HG03139 (cell line): ENCODE measurements at regions not wholly inside any gene's neighbourhood (a gene's known extent, or its start where the extent isn't known, plus 50 kb on each side); places are given as distances from the start of the nearest gene placed in this dataset.
"Not testable (repeated sequence)": the region's sequence is repeated elsewhere in the genome, so short reads cannot be mapped to it uniquely, and the experiment has no call there.

Experiments used
- ATAC-seq: cut with Tn5 transposase; IDR thresholded peaks from one replicate; pipeline ENCODE4 v1.9.1; 2021; ENCODE audit not compliant: unreplicated experiment

DNA sequence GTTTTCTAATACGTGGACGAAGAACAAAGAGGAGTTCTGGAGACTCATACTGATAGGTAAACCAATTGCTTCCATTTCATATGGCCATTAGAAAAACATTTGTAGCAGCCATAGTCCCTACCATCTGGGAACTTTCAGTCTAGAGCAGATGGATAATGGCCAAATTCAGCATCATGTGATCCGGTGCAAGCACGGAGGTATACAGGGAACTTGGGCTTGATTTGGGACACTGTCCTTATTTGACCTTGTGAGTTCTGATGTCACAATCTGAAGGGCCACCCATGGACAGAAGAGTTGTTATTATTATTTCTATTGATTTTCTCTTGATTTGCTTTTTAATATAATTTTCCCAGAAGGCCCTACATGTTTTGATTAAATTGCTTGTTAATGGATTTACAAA lies 154.6 kb upstream of the ZNF267 start:
- no peak for ATAC-seq

- no peak for ATAC-seq
These were observed 146.1 kb upstream of the ZNF267 start for GRCh38 chr16:31727553-31727952.

DNA sequence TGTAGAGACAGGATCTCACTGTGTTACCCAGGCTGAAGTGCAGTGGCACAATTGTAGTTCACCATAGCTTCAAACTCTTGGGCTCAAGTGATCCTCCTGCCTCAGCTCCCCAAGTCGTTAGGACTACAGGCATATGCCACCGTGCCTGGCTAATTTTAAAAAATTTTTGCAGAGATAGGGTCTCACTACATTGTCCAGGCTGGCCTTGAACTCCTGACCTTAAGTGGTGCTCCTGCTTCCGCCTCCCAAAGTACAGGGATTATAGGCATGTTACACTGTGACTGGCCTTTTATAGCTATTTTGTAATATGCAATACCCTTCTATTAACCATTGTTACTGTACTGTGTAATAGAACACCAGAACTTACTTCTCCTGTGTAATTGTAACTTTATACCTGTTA lies 139.3 kb upstream of the ZNF267 start:
- ATAC-seq, result no peak

DNA sequence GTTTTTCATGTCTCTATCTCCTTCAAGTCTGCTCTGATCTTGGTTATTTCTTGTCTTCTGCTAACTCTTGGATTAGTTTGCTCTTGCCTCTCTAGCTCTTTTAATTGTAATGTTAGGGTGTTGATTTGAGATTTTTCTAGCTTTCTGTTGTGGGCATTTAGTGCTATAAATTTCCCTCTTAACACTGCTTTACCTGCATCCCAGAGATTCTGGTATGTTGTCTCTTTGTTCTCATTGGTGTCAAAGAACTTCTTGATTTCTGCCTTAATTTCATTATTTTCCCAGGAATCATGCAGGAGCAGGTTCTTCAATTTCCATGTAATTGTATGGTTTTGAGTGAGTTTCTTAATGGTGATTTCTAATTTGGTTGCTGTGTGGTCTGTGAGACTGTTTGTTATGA lies 128.5 kb upstream of the ZNF267 start:
- ATAC-seq, result not testable (repeated sequence)

DNA sequence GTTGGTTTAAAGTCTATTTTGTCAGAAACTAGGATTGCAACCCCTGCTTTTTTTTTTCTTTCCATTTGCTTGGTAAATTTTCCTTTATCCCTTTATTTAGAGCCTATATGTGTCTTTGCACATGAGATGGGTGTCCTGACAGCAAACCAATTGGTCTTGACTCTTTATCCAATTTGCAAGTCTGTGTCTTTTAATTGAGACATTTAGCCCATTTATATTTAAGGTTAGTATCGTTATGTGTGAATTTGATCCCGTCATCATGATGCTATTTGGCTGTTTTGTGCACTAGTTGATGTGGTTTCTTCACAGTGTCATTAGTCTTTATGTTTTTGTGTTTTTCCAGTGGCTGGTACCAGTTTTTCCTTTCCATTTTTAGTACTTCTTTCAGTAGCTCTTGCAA lies 127.7 kb upstream of the ZNF267 start:
- ATAC-seq, result no peak

DNA sequence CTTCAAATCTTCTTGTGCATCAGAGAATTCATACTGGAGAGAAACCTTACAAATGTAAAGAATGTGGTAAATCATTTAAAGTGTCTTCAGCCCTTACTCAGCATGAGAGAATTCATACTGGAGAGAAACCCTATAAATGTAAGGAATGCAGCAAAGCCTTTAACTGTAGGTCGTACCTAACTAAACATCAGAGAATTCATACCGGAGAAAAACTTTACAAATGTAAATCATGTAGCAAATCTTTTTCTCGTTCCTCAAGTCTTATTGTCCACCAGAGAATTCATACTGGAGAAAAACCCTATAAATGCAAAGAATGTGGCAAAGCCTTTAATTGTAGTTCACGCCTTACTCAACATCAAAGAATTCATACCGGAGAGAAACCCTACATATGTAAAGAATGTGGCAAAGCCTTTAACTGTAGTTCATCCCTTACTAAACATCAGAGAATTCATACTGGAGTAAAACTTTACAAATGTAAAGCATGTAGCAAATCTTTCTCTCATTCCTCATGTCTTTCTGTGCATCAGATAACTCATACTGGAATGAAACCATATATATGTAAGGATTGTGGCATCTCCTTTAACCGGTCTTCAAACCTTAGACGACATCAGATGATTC lies 118.5 kb upstream of the ZNF267 start:
- ATAC-seq, result no peak

DNA sequence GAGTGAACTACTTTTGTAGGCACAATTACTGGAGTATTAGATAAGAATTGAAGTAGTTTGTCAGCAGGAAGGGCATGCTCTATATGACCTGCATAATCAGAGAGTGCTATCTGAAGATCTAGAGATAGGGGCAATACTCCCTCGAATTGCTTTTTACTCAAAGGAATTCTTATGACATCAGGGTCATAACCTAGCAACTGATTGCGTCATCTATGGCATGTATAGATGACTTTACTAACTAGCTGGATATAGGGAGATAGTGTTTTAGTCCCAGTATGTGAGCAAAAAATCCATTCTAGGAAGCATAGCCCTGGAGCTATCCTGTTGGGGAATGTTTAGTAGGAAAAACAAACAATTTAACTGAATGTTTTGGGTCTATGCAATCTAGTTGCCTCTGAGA lies 109.5 kb upstream of the ZNF267 start:
- no peak for ATAC-seq

- ATAC-seq, result no peak
These were observed 106.3 kb upstream of the ZNF267 start for GRCh38 chr16:31767267-31767666.

DNA sequence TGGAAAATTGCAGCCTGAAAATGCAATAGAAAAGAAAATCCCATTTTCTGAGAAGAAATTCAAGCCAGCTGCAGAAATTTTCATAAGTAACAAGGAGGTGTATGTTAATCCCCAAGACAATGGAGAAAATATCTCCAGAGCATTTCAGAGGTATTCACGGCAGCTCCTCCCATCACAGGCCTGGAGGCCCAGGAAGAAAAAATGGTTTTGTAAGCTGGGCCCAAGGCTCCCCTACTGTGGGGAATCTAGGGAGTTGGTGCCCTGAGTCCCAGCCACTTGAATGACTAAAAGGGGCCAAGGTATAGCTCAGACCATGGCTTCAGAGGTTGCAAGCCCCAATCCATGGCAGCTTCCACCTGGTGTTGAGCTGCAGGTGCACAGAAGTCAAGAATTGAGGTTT lies 93.3 kb upstream of the ZNF267 start:
- no peak for ATAC-seq

DNA sequence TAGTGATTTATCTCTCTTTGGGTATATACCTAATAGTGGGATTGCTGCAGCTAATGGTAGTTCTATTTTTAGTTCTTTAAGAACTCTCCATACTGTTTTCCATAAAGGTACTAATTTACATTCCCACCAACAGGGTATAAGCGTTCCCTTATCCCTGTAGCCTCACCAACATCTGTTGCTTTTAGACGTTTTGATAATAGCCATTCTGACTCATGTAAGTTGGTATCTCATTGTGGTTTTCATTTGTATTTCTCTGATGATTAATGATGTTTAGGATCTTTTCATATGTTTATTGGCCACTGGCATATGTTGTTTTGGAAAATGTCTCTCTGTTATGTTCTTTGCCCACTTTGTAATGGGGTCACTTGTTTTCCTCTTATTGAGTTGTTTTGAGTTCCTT lies 88.5 kb upstream of the ZNF267 start:
- no peak for ATAC-seq

DNA sequence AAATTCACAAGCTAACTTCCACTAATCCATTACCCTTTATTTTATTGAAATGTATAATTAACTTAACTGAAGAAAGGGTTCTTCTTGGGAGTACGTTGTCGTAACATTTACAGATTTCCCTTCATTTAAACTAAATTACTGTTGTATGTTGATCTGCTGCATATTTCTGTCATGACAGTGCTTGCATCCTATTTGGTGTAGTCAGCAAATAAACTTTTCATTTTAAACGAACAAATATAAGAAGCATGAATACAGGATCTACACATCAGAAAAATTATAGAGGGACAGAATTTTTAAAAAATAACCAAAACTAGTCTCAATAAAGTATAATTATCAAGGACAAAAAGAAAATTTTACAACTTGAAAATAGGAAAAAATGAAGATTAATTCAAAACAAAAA lies 66.5 kb upstream of the ZNF267 start:
- no peak for ATAC-seq

DNA sequence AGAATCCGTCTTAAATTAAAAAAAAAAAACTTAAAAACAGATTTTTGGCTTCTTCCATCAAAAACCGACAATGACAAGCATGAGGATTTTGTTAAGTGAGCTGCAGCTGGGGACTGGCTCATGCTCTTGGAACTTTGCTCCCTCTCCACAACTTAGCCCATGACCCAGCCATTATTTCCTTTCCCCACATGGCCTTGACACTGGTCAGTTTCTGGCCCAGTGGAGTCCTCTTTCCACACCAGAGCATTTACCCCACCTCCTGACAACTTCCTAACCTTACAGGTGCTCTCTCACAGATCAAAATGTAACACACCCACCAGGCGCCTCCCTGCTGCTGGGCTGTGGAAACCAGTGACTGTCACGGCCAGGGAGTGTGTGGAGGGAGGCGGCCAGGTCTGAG lies 62.7 kb upstream of the ZNF267 start:
- ATAC-seq, result no peak

DNA sequence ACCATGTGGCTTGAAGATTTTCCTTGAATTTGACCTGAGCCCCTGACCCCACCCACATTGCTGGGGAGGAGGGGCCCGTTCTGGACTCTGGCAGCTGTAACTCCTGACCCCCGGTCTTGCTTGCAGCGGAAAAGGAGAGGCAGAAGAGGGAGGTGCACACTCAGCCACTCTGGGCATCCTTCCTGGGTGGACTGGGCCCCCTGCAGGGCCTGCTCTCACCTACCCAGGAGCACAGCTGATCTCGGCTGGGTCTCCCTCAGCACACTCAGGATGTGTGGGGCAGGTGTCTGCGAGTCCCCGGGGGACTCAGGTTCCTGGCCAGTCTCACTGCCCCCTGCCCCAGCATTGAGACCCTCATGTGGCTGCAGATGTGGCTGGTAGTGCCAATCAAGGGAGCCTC lies 57.5 kb upstream of the ZNF267 start:
- not testable (repeated sequence) for ATAC-seq

- no peak for ATAC-seq
These were observed 54.2 kb upstream of the ZNF267 start for GRCh38 chr16:31819386-31819785.

DNA sequence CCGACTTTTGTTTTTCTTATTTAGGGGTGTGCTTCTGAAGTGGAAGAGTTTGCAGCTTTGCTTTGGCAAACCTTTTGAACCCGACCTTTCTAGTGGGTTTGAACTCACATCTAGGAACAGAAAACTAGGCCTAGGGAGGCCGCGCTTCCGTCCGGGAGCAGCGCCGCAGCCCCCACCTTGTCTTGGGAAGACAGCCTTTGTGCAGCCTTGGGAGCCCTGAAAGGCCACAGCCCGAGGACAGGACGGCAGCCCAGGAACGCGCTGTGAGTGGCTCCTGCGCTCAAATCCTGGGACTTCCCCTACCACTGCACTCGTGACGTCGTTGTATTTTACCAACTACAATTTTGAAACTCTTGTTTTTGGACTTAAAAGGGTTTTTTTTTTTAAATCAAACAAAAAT lies 53.7 kb upstream of the ZNF267 start:
- no peak for ATAC-seq
